WTC11 (cell line): ENCODE measurements at regions not wholly inside any gene's neighbourhood (a gene's known extent, or its start where the extent isn't known, plus 50 kb on each side); places are given as distances from the start of the nearest gene placed in this dataset.

Experiments used
- ATAC-seq: fragments of 200-7000 bp; cut with Tn5 transposase; 2 replicates; pipeline ENCODE4 v1.10.0; 2021; ENCODE audit warnings: mild to moderate bottlenecking, moderate library complexity
- CTCF ChIA-PET: fragments of 300-600 bp; sonication (Branson Sonifier 250); formaldehyde crosslinking; loops from one replicate; lab custom pipeline; 2021; ENCODE audit warnings: antibody characterized with exemption; lab: Charles Lee
- POLR2A ChIA-PET: fragments of 350-600 bp; sonication (Branson Sonifier 250); formaldehyde crosslinking; loops from one replicate; lab custom pipeline; 2021; ENCODE audit warnings: antibody characterized with exemption; lab: Charles Lee
- DNase-seq: peaks from one replicate; pipeline ENCODE4 v3.0.0; 2021; ENCODE audit warnings: low spot score
- H3K27ac Mint-ChIP-seq: 2 replicates; pipeline ENCODE4 v1.8.0; 2021; ENCODE audit warnings: mixed read lengths
- H3K27me3 Mint-ChIP-seq: 2 replicates; pipeline ENCODE4 v1.8.0; 2021; ENCODE audit warnings: low read depth, mild to moderate bottlenecking, moderate library complexity, mixed read lengths
- H3K36me3 Mint-ChIP-seq: 2 replicates; pipeline ENCODE4 v1.8.0; 2021; ENCODE audit warnings: mixed read lengths
- H3K4me1 Mint-ChIP-seq: 2 replicates; pipeline ENCODE4 v1.8.0; 2022; ENCODE audit warnings: mixed read lengths
- H3K4me3 Mint-ChIP-seq: 2 replicates; pipeline ENCODE4 v1.8.0; 2021; ENCODE audit warnings: mild to moderate bottlenecking, moderate library complexity, mixed read lengths
- H3K9me3 Mint-ChIP-seq: 2 replicates; pipeline ENCODE4 v1.8.0; 2021; ENCODE audit warnings: mixed read lengths
- ATF6 ChIP-seq: sonication (generic); formaldehyde crosslinking; IDR thresholded peaks from 2 replicates; pipeline ENCODE4 v1.8.1; 2023; ENCODE audit warnings: mild to moderate bottlenecking, missing genetic modification reagents
- CTCF ChIP-seq: fragments of 200-600 bp; IDR thresholded peaks from 2 replicates; pipeline ENCODE4 v1.8.0; 2022; ENCODE audit warnings: antibody characterized with exemption
- E2F1 ChIP-seq: sonication (generic); formaldehyde crosslinking; IDR thresholded peaks from 2 replicates; pipeline ENCODE4 v1.8.0; 2022; ENCODE audit warnings: mild to moderate bottlenecking, missing genetic modification reagents
- EMX1 ChIP-seq: fragments of 250-450 bp; sonication (Bioruptor Pico); IDR thresholded peaks from 2 replicates; pipeline ENCODE4 v1.8.0; 2021; ENCODE audit warnings: mild to moderate bottlenecking
- ERG ChIP-seq: fragments of 250-450 bp; sonication (Bioruptor Pico); IDR thresholded peaks from 2 replicates; pipeline ENCODE4 v1.8.0; 2021; ENCODE audit warnings: mild to moderate bottlenecking
- ETV6 ChIP-seq: sonication (generic); formaldehyde crosslinking; IDR thresholded peaks from 2 replicates; pipeline ENCODE4 v1.8.1; 2022; ENCODE audit warnings: mild to moderate bottlenecking, missing genetic modification reagents
- FOXK1 ChIP-seq: sonication (generic); formaldehyde crosslinking; IDR thresholded peaks from 2 replicates; pipeline ENCODE4 v1.8.0; 2022; ENCODE audit warnings: mild to moderate bottlenecking, moderate library complexity, missing genetic modification reagents
- FOXP1 ChIP-seq: sonication (generic); formaldehyde crosslinking; IDR thresholded peaks from 2 replicates; pipeline ENCODE4 v1.8.0; 2022; ENCODE audit warnings: missing genetic modification reagents, mild to moderate bottlenecking, moderate library complexity, borderline replicate concordance
- GABPB1 ChIP-seq: sonication (generic); formaldehyde crosslinking; IDR thresholded peaks from 2 replicates; pipeline ENCODE4 v1.8.1; 2023; ENCODE audit warnings: mild to moderate bottlenecking, missing genetic modification reagents
- JUN ChIP-seq: sonication (generic); formaldehyde crosslinking; IDR thresholded peaks from 2 replicates; pipeline ENCODE4 v1.8.0; 2023; ENCODE audit warnings: mild to moderate bottlenecking, missing genetic modification reagents
- NR2C2 ChIP-seq: sonication (generic); formaldehyde crosslinking; IDR thresholded peaks from 2 replicates; pipeline ENCODE4 v1.8.0; 2022; ENCODE audit warnings: mild to moderate bottlenecking, missing genetic modification reagents
- NR3C1 ChIP-seq: sonication (generic); formaldehyde crosslinking; conservative IDR thresholded peaks from 2 replicates; pipeline ENCODE4 v1.8.1; 2023; ENCODE audit warnings: low read depth, mild to moderate bottlenecking, missing genetic modification reagents
- PREB ChIP-seq: sonication (generic); formaldehyde crosslinking; IDR thresholded peaks from 2 replicates; pipeline ENCODE4 v1.8.1; 2022; ENCODE audit warnings: mild to moderate bottlenecking, missing genetic modification reagents, moderate library complexity, borderline replicate concordance
- RELA ChIP-seq: sonication (generic); formaldehyde crosslinking; IDR thresholded peaks from 2 replicates; pipeline ENCODE4 v1.8.1; 2022; ENCODE audit warnings: missing genetic modification reagents, mild to moderate bottlenecking, borderline replicate concordance
- SMAD3 ChIP-seq: sonication (generic); formaldehyde crosslinking; IDR thresholded peaks from 2 replicates; pipeline ENCODE4 v1.8.0; 2022; ENCODE audit warnings: missing genetic modification reagents, mild to moderate bottlenecking, borderline replicate concordance
- SP1 ChIP-seq: sonication (generic); formaldehyde crosslinking; conservative IDR thresholded peaks from 2 replicates; pipeline ENCODE4 v1.8.1; 2022; ENCODE audit warnings: missing genetic modification reagents
- TP53 ChIP-seq: sonication (generic); formaldehyde crosslinking; IDR thresholded peaks from 2 replicates; pipeline ENCODE4 v1.8.1; 2023; ENCODE audit warnings: mild to moderate bottlenecking, missing genetic modification reagents
- USF2 ChIP-seq: sonication (generic); formaldehyde crosslinking; IDR thresholded peaks from 2 replicates; pipeline ENCODE4 v1.8.1; 2023; ENCODE audit warnings: mild to moderate bottlenecking, missing genetic modification reagents, moderate library complexity
- ZNF281 ChIP-seq: sonication (generic); formaldehyde crosslinking; IDR thresholded peaks from 2 replicates; pipeline ENCODE4 v1.8.0; 2023; ENCODE audit warnings: mild to moderate bottlenecking, missing genetic modification reagents
- ZNF317 ChIP-seq: sonication (generic); formaldehyde crosslinking; IDR thresholded peaks from 2 replicates; pipeline ENCODE4 v1.8.1; 2023; ENCODE audit warnings: low read depth, mild to moderate bottlenecking, moderate library complexity, missing genetic modification reagents, borderline replicate concordance
- ZSCAN18 ChIP-seq: fragments of 250-450 bp; sonication (Bioruptor Pico); IDR thresholded peaks from 2 replicates; pipeline ENCODE4 v2.1.2; 2022; ENCODE audit warnings: mild to moderate bottlenecking, moderate library complexity
- TF ChIP-seq, protein P1 (sequence below): sonication (generic); formaldehyde crosslinking; IDR thresholded peaks from 2 replicates; pipeline ENCODE4 v1.8.1; 2022; ENCODE audit warnings: low read depth, mild to moderate bottlenecking, moderate library complexity, missing genetic modification reagents, borderline replicate concordance

- TF ChIP-seq RELA (no peak), GABPB1 (CRISPR knock-in tag) (no peak), USF2 (CRISPR knock-in tag) (no peak), SMAD3 (no peak), JUN (CRISPR knock-in tag) (no peak), ATF6 (CRISPR knock-in tag) (no peak), EMX1 (CRISPR knock-in tag) (no peak), FOXK1 (no peak)
These were observed 105.1 kb upstream of the FSTL5 start (continued) for GRCh38 chr4:162268911-162269310.

DNA sequence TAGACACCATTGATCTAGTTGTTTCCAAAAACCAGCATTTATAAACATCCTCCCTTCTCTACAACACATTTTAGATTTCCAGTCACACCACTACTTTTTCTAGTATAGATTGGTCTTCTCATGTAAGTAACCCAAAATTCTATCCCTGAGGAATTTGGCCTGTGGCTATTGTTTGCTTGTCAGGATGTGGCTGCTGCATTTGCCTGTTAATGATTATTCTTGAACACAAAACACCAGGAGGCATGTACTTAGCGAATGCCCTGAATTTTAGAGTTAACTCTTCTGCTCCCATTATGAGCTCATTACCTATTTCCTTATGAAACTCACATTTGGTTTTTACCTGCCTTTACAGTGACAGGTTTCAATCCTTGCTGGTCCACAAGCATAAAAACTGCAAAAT is 102.0 kb upstream of the FSTL5 start:
- ChIA-PET CTCF (no interaction called here), POLR2A (no interaction called here)
- H3K36me3 Mint-ChIP-seq: peaks cover 29% of the 10 kb centered on the region
- no peak overlapping the region for H3K27ac Mint-ChIP-seq
- peak; percentile 59 for ATAC-seq
- H3K27me3 Mint-ChIP-seq: no peaks in the 10 kb centered on the region
- no peak overlapping the region; the same call in 1 of the 2 replicates for H3K4me3 Mint-ChIP-seq
- peaks cover 7% of the 10 kb centered on the region for H3K4me1 Mint-ChIP-seq
- no peak for DNase-seq
- H3K9me3 Mint-ChIP-seq: peaks cover 40% of the 10 kb centered on the region
- TF ChIP-seq PREB (no peak), ZNF317 (CRISPR knock-in tag) (no peak), ETV6 (CRISPR knock-in tag) (no peak), EMX1 (CRISPR knock-in tag) (no peak), NR2C2 (CRISPR knock-in tag) (no peak), ERG (CRISPR knock-in tag) (no peak), ZNF281 (CRISPR knock-in tag) (no peak), TP53 (CRISPR knock-in tag) (no peak), FOXP1 (CRISPR knock-in tag) (no peak), NR3C1 (CRISPR knock-in tag) (no peak), ZSCAN18 (CRISPR knock-in tag) (no peak), SP1 (CRISPR knock-in tag) (no peak), CTCF (no peak), E2F1 (no peak)
- TF ChIP-seq, protein P1, sequence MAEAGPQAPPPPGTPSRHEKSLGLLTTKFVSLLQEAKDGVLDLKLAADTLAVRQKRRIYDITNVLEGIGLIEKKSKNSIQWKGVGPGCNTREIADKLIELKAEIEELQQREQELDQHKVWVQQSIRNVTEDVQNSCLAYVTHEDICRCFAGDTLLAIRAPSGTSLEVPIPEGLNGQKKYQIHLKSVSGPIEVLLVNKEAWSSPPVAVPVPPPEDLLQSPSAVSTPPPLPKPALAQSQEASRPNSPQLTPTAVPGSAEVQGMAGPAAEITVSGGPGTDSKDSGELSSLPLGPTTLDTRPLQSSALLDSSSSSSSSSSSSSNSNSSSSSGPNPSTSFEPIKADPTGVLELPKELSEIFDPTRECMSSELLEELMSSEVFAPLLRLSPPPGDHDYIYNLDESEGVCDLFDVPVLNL (CRISPR knock-in tag): no peak
